Uterus (tissue), 3 donors: ENCODE measurements at regions not wholly inside any gene's neighbourhood (a gene's known extent, or its start where the extent isn't known, plus 50 kb on each side); places are given as distances from the start of the nearest gene placed in this dataset.

Experiments used
- DNase-seq, 2 donors: peaks; one replicate each; pipeline ENCODE4 v3.0.0-alpha.2; 2019 to 2020
- H3K27ac ChIP-seq, 2 donors: fragments of 200-600 bp; sonication (generic); 1 replicate in 1 of 2; 2 replicates in 1 of 2; pipeline ENCODE4 v1.5.1; 2016 to 2018
- H3K27me3 ChIP-seq, 2 donors: fragments of 200-600 bp; sonication (generic); one replicate each; pipeline ENCODE4 v1.5.1; 2018 to 2019; ENCODE audit warnings: control low read depth in 1 of 2
- H3K36me3 ChIP-seq, 2 donors: fragments of 200-600 bp; sonication (generic); one replicate each; pipeline ENCODE4 v1.5.1; 2019; ENCODE audit warnings: control low read depth in 1 of 2
- H3K4me1 ChIP-seq, 2 donors: fragments of 200-600 bp; sonication (generic); one replicate each; pipeline ENCODE4 v1.5.1; 2018 to 2019; ENCODE audit warnings: control low read depth in 1 of 2
- H3K4me3 ChIP-seq, 2 donors: fragments of 200-600 bp; sonication (generic); 1 replicate in 1 of 2; 2 replicates in 1 of 2; pipeline ENCODE4 v1.5.1; 2018 to 2019; ENCODE audit warnings: mild to moderate bottlenecking in 1 of 2
- H3K9me3 ChIP-seq, 2 donors: fragments of 200-600 bp; sonication (generic); one replicate each; pipeline ENCODE4 v1.5.1; 2019; ENCODE audit warnings: control low read depth in 1 of 2
- POLR2A ChIP-seq, 2 donors: fragments of 450-650 bp; IDR thresholded peaks; one replicate each; pipeline ENCODE4 v1.6.1; 2016; ENCODE audit warnings: antibody characterized with exemption in 2 of 2, mild to moderate bottlenecking in 1 of 2, moderate library complexity in 1 of 2
- intact Hi-C: fragments of 100-400 bp; cut with DNase I; formaldehyde crosslinking; loops from one replicate; pipeline ENCODE4 v1.15.1; 2023; ENCODE audit warnings: low total_unique reads
- TF ChIP-seq, protein P1 (sequence below), 4 experiments: fragments of 200-600 bp in 2 of 4; fragments of 450-650 bp in 2 of 4; sonication (generic) in 2 of 4; IDR thresholded peaks; one replicate each; pipeline ENCODE4 v1.5.1; 2016 to 2019; ENCODE audit warnings: antibody characterized with exemption in 4 of 4, mild to moderate bottlenecking in 2 of 4, moderate library complexity in 1 of 4
- donor health status: DM: yes; HTN: yes; CAD: no.

DNA sequence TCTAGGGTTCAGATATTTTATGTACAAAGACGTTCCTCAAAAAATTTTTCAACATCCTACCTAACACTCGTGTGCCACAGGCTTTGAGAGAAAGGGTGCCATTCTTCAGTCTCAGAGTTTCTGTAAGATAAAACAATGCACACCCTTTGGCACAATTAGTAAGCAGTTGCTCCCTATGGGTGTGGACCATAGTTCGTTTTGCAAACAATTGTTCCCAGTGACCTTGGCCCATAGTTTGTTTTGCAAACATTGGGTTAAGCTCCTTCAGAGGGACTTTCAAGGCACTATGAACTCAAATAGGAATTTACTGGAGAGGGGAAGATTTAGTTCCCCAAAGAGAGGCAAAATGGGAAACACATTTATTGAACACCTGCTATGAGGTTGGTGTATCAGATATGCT, 220.3 kb upstream of the CA10 start:
- no peak for DNase-seq
- no peak for TF ChIP-seq POLR2A (IDR thresholded peaks at IDR 0.05)
- TF ChIP-seq, protein P1, sequence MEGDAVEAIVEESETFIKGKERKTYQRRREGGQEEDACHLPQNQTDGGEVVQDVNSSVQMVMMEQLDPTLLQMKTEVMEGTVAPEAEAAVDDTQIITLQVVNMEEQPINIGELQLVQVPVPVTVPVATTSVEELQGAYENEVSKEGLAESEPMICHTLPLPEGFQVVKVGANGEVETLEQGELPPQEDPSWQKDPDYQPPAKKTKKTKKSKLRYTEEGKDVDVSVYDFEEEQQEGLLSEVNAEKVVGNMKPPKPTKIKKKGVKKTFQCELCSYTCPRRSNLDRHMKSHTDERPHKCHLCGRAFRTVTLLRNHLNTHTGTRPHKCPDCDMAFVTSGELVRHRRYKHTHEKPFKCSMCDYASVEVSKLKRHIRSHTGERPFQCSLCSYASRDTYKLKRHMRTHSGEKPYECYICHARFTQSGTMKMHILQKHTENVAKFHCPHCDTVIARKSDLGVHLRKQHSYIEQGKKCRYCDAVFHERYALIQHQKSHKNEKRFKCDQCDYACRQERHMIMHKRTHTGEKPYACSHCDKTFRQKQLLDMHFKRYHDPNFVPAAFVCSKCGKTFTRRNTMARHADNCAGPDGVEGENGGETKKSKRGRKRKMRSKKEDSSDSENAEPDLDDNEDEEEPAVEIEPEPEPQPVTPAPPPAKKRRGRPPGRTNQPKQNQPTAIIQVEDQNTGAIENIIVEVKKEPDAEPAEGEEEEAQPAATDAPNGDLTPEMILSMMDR (IDR thresholded peaks at IDR 0.05), result no peak
- Histone ChIP-seq H3K36me3 (no peaks in the 10 kb centered on the region), H3K4me3 (no peak overlapping the region), H3K4me1 (no peaks in the 10 kb centered on the region), H3K27ac (no peak overlapping the region), H3K9me3 (no peaks in the 10 kb centered on the region), H3K27me3 (no peaks in the 10 kb centered on the region)
- intact Hi-C loops, result no loop called here

DNA sequence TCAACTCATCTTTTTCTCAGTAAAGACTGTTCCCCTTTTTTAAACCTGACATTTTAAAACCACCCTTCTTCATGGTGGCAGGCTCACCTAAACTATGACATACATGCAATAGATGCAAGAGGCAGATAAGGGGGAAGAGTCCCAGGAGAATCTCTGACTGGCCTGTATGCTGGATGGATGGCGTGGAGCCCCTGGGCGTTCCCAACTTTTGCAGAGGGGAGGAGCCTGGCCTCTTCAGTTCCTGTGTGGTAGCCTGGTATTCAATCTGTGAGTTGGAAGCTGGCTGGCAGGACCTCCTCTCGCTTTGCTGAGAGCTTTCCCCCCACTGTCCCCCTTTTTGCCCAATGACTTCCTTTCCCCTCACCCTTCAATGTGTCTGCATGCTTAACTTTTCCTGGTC, 217.6 kb upstream of the CA10 start:
- no peak for DNase-seq
- no peak overlapping the region for H3K27ac ChIP-seq
- no peak for TF ChIP-seq POLR2A (IDR thresholded peaks at IDR 0.05)
- TF ChIP-seq, protein P1 (IDR thresholded peaks at IDR 0.05), result no peak
- H3K36me3 ChIP-seq, result no peaks in the 10 kb centered on the region
- H3K4me3 ChIP-seq, result no peak overlapping the region
- intact Hi-C loops, result no loop called here
- no peaks in the 10 kb centered on the region for H3K4me1 ChIP-seq
- no peaks in the 10 kb centered on the region for H3K9me3 ChIP-seq
- no peaks in the 10 kb centered on the region for H3K27me3 ChIP-seq

DNA sequence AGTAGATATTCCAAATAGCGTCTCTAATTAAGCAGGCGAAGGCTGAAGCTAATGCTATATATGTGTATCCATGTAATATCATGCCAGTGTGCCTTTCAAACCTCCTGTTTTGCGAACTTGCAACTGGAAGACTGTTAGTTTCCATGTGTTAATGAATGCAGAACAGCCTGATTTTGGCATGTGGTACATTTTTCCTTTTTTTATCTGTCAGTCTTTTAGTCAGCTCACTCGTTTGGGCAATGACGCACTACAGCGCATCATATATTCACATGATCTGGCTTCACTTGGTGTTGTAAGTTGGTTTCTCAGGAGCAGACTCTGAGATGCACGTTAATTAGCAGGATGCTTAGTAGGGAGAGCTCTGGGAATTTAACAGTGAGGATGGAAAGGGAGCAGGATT, 210.4 kb upstream of the CA10 start:
- TF ChIP-seq, protein P1 (IDR thresholded peaks at IDR 0.05), result no peak
- TF ChIP-seq POLR2A (IDR thresholded peaks at IDR 0.05), result no peak
- intact Hi-C loops, result no loop called here
- Histone ChIP-seq H3K36me3 (no peaks in the 10 kb centered on the region), H3K4me1 (no peaks in the 10 kb centered on the region), H3K27ac (no peak overlapping the region), H3K4me3 (no peak overlapping the region), H3K27me3 (no peaks in the 10 kb centered on the region), H3K9me3 (no peaks in the 10 kb centered on the region)
- DNase-seq, result no peak

DNA sequence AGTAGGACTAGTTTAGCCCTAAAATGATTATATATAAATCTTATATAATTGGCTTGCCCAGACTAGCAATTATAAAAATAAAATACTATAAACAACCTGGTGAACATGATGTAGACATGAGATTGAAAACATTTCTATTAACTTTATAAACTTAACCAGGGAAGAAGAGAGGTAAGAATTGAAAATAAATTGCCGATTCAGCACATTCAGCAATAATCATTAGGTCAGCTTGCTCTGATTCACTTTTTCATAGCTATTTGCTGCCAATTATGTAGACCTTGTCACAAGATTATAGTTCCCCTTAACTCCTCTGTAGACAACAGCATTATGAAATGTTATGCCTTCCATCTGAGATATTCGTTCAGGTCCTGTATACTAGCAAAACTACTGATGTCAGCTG, 199.3 kb upstream of the CA10 start:
- Histone ChIP-seq H3K27ac (no peak overlapping the region), H3K27me3 (no peaks in the 10 kb centered on the region), H3K36me3 (no peaks in the 10 kb centered on the region), H3K9me3 (no peaks in the 10 kb centered on the region), H3K4me3 (no peak overlapping the region), H3K4me1 (no peaks in the 10 kb centered on the region)
- TF ChIP-seq, protein P1 (IDR thresholded peaks at IDR 0.05), result no peak
- TF ChIP-seq POLR2A (IDR thresholded peaks at IDR 0.05), result no peak
- no peak for DNase-seq
- intact Hi-C loops, result no loop called here

DNA sequence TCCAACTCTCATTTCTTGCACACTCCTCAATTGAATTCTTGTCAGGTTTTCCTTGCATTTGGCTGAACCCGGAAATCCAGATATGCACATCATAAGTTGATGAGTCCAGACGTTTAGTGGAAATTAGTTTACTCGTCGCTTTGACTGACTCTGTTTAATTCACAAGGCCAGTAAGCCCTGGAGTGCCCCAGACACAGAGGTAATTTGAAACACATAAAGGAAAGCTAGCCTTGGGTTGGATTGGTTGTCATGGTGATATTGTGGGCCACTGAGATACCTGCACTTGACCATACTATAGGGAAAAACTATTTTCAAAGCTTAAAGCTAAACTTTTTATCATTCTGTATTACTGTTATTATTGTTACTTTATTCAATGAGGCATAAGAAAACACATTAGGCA, 178.3 kb upstream of the CA10 start:
- no peaks in the 10 kb centered on the region for H3K27me3 ChIP-seq
- H3K4me3 ChIP-seq, result no peak overlapping the region
- TF ChIP-seq, protein P1 (IDR thresholded peaks at IDR 0.05), result no peak
- TF ChIP-seq POLR2A (IDR thresholded peaks at IDR 0.05), result no peak
- no peaks in the 10 kb centered on the region for H3K9me3 ChIP-seq
- intact Hi-C loops, result no loop called here
- no peaks in the 10 kb centered on the region for H3K4me1 ChIP-seq
- no peak for DNase-seq
- no peak overlapping the region for H3K27ac ChIP-seq
- no peaks in the 10 kb centered on the region for H3K36me3 ChIP-seq
